ENCODE measurements at regions not wholly inside any gene's neighbourhood (a gene's known extent, or its start where the extent isn't known, plus 50 kb on each side); places are given as distances from the start of the nearest gene placed in this dataset.

DNA sequence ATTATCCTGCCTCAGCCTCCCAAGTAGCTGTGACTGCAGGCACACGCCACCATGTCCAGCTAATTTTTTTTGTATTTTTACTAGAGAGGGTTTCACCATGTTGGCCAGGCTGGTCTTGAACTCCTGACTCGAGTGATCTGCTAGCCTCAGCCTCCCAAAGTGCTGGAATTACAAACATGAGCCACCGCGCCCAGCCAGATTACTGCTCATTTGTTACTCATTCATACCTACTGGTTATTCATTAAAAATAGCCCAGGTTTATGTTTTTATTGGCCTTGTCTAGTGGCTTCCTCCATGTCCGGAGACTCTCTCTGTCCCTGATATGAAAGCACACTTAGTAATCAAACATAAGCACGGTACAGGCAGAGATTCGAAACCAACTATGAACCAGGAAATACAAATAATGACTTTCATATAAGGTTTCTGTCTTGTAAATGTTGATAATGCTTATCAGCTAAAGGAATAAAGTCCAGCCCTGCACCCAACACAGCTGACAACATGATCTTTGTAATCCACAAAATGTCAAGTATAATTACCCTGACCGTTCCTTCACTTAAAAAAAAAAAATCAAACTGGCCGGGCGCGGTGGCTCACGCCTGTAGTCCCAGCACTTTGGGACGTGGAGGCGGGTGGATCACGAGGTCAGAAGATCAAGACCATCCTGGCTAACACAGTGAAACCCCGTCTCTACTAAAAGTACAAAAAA lies 50.4 kb upstream of the CXADR start:
- no peak for DNase-seq (ENCODE audit: low read depth in 1 of 2, low spot score in 1 of 2)
